ENCODE measurements at regions not wholly inside any gene's neighbourhood (a gene's known extent, or its start where the extent isn't known, plus 50 kb on each side); places are given as distances from the start of the nearest gene placed in this dataset.

DNA sequence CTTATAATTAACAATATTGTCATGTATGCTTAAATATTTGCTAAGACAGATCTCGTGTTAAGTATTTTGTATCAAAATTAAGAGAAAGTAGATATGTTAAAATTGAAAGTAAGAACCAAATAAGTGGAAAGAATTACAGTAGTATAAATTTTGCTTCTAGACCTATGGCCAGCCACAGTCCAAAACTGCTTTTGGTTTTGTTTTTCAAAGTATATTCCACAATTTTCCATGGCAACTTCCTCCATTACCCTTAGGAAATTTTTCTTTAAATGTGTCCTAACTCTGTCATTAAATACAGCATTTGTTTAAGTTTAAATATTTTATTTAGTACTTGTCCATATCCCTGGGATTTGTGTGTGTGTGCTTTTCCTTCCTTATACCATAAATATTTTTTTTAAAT, 689.0 kb downstream of the DIAPH3 start:
- Histone ChIP-seq H3K36me3 (no peaks in the 10 kb centered on the region), H3K27me3 (no peaks in the 10 kb centered on the region), H3K27ac (no peak overlapping the region), H3K4me3 (no peak overlapping the region), H3K4me1 (no peaks in the 10 kb centered on the region), H3K9me3 (no peaks in the 10 kb centered on the region)
- no peak for TF ChIP-seq POLR2A (IDR thresholded peaks at IDR 0.05)
- no peak for TF ChIP-seq CTCF (IDR thresholded peaks at IDR 0.05)
- no peak for DNase-seq

GRCh38 chr13:59475911-59476310, 687.8 kb downstream of the DIAPH3 start:
- no peak overlapping the region for H3K4me3 ChIP-seq
- H3K9me3 ChIP-seq: no peaks in the 10 kb centered on the region
- H3K36me3 ChIP-seq: no peaks in the 10 kb centered on the region
- no peak for DNase-seq
- no peak overlapping the region for H3K27ac ChIP-seq
- no peaks in the 10 kb centered on the region for H3K27me3 ChIP-seq
- TF ChIP-seq CTCF (IDR thresholded peaks at IDR 0.05): no peak
- no peak for TF ChIP-seq POLR2A (IDR thresholded peaks at IDR 0.05)
- H3K4me1 ChIP-seq: no peaks in the 10 kb centered on the region

GRCh38 chr13:59476366-59476765, 687.4 kb downstream of the DIAPH3 start:
- H3K27ac ChIP-seq: no peak overlapping the region
- no peak overlapping the region for H3K4me3 ChIP-seq
- no peaks in the 10 kb centered on the region for H3K27me3 ChIP-seq
- no peak for TF ChIP-seq CTCF (IDR thresholded peaks at IDR 0.05)
- no peak for TF ChIP-seq POLR2A (IDR thresholded peaks at IDR 0.05)
- no peaks in the 10 kb centered on the region for H3K4me1 ChIP-seq
- H3K9me3 ChIP-seq: no peaks in the 10 kb centered on the region
- no peak for DNase-seq
- H3K36me3 ChIP-seq: no peaks in the 10 kb centered on the region

DNA sequence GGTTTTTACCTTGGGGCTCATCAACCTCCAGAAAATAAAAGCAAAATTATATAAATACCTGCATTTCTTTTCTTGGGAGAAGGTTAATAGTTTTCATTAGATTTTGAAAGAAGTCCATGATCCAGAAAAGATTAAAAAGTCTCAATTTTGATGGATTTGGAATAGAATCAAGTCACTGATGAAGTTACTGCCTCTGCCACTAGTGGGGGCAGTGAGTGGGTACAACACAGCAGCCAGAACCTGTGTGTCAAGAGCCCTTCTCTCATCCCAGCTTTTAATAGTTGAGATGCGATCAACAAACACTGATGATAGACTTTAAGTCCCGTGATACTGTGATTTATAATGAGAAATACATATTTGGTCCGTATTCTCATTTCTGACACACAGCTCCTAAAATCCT, 686.7 kb downstream of the DIAPH3 start:
- Histone ChIP-seq H3K27me3 (no peaks in the 10 kb centered on the region), H3K9me3 (no peaks in the 10 kb centered on the region), H3K4me1 (no peaks in the 10 kb centered on the region), H3K27ac (no peak overlapping the region), H3K36me3 (no peaks in the 10 kb centered on the region), H3K4me3 (no peak overlapping the region)
- no peak for DNase-seq
- TF ChIP-seq POLR2A (IDR thresholded peaks at IDR 0.05) (no peak), CTCF (IDR thresholded peaks at IDR 0.05) (no peak)

- H3K27ac ChIP-seq: no peak overlapping the region
- no peak for DNase-seq
- no peak for TF ChIP-seq POLR2A (IDR thresholded peaks at IDR 0.05)
- no peak for TF ChIP-seq CTCF (IDR thresholded peaks at IDR 0.05)
- no peaks in the 10 kb centered on the region for H3K9me3 ChIP-seq
- H3K4me1 ChIP-seq: no peaks in the 10 kb centered on the region
- H3K4me3 ChIP-seq: no peak overlapping the region
- H3K27me3 ChIP-seq: no peaks in the 10 kb centered on the region
- H3K36me3 ChIP-seq: no peaks in the 10 kb centered on the region
These were observed 684.8 kb downstream of the DIAPH3 start for GRCh38 chr13:59478908-59479307.

DNA sequence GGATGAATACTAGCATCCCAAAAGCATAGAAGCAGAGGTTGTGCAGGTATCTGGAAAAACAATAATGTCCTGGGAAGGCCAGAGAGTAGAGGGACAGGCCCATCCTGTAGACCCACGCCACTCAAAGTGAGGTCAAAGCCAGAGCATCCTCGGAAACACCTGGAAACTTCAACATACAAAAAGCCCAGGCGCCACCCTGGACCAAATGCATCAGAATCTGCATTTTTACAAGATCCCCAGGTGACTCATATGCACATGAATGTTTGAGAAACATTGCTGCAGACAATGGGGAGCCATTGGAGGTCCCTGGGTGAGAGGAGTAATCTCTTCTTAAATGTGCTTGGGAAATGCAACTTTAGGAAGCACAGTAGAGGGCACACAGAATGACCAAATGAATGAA, 684.1 kb downstream of the DIAPH3 start:
- Histone ChIP-seq H3K36me3 (no peaks in the 10 kb centered on the region), H3K4me3 (no peak overlapping the region), H3K4me1 (no peaks in the 10 kb centered on the region), H3K9me3 (no peaks in the 10 kb centered on the region), H3K27me3 (no peaks in the 10 kb centered on the region), H3K27ac (no peak overlapping the region)
- TF ChIP-seq POLR2A (IDR thresholded peaks at IDR 0.05) (no peak), CTCF (IDR thresholded peaks at IDR 0.05) (no peak)
- no peak for DNase-seq

Data from Peyer's patch (tissue), 4 donors.